GM19467 (cell line): ENCODE measurements at regions not wholly inside any gene's neighbourhood (a gene's known extent, or its start where the extent isn't known, plus 50 kb on each side); places are given as distances from the start of the nearest gene placed in this dataset.

ENCODE experiments used
- ATAC-seq: cut with Tn5 transposase; IDR thresholded peaks from one replicate; pipeline ENCODE4 v1.9.1; 2021; ENCODE audit warnings: mild to moderate bottlenecking, moderate library complexity; ENCODE audit not compliant: unreplicated experiment

DNA sequence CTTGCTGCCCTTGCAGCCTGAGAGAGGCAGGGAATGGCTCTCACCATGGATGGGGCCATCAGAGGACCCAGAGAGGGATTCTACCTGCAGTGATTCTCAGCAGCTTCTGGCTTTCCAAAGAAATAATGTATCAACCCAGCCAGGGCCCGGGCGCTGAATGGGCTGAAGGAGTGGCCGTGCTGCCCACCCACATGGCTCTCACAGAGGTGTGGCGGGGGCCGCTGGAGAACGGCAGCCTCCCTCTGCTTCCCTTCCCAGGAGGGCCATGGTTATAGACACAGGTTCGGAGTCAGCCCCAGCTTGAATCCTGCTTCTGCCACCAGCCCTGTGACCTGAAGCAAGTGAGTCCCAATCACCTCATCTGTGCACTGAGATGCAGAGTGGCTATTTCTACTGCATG lies 82.7 kb downstream of the THAP12 start:
- no peak for ATAC-seq

DNA sequence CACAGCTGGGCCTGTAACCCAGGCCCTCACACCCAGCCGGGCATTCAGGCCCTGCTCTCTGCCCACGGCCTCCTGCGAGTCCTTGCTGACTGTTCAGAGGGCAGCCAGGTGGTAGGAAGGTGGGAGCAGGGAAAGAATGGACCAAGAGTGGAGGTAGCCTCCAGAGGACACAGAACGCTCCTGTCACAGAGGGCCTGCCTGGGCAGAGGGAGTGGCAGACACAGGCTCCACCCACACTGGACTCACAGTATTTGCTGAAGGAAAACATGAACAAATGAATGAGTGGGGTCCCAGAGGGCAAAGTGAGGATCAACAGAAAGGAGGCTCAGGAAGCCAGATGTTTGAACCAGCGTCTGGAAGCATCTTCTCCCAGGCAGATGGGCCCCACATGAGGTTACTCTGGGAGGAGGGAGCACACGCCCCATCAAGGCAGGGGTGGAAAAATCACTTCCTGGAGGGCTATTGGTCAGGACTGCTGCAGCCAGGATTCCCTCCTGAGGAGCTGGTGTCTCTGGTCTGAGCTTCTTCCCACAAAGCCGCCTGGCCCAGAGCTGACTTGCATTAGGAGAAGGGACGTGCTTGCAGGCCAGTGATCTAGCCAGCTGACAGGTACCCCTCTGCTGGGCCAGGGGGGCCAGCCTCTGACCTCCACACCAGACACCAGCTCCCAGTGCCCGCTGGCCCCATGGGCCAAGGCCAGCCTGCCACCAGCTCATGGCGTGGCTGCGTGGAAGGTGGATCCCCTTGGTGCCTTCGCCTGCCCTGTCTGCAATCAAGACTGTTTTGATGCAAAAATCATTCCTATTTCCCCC lies 84.0 kb downstream of the THAP12 start:
- no peak for ATAC-seq

DNA sequence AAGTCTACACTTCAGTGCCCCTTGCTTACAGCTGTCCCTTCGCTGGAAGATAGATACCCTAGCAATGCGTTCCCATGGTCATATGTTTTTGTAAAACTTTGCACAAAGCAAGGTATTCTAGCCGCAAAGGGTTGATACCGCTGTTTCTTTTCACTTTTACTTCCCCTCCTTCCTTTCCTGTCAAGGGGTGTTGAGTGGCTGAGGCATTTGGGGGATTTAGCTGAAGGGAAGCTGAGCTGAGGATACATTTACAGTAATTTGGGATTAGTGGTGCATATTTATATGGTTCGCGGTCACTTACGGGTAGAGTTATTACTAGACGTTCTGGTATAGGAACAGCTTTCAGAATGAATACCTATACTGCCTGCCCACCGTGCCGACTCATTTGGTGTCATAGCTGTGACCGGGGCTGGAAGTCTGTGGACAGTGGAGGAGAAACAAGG lies 86.9 kb upstream of the WNT11 start:
- peak; percentile 55 for ATAC-seq

DNA sequence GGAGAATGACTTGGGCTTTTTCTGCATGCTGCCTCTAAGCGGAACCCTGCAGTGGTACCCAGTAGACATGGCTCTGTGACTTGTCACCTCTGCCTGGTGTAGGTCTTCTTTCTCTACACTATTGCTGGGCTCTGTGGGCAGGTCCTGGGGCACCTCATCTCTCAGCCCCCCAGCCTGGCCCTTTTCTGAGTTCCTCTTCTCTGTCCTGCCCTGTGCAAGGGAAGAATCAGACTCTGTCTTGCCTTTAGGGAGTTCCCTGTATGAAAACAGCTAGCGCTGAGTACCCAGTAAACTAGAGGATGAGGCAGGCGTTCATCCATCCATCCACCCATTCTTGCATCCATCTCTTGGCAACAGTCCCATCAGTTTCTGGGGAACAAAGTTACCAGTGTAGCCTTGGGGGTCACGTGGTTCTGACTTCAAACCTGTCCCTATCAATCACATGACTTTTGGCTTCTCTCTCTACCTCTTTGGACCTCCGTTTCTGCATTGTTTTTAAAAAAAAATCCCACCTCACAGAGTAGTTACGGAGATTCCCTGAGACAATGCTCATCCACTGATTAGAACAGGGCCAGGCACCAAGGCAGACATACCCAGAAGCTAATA lies 86.4 kb upstream of the WNT11 start:
- no peak for ATAC-seq

DNA sequence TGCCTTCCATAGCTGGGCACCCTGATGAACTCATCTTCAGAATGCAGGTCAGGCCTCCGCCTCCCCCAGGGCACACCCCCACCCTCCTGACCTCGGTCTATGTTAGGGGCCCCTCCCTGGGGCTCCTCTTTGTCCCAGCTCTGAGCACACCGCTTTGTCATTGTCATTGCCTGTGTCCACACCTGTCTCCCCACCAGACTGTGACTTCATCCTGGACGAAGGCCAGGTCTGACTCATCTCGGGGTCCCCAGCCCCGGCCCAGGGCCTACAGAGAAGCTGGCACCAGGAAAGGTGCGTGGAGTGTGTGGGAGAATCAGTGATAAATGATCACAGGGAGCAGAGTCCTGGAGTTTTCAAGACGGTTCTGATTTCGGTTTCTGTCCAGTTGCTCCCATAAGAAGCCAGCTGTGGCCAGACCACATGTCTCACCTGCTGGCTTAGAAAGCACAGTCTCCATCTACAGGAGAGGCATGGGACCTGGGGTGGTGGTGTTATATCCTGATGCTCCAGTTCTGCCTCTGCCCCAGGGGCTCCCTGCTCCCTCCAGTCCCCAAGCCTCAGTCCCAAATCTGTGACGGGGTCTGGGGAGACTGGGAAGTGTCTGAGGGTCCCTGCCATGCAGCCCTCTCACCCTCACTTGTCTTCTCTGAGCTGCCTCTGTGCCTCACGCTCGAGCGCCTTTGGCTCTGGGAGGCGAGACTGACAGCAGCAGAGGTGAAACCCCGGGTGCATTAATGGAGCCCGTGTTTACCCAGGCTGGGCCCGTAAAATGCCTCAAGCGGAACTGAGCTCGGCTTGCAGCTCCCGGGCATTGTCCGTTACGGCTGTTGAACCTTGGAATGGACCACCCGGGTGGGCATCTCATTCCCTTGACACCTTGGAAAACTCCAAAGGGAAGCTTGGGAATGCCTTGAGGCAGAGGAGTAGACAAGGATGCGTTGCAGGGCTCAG lies 85.5 kb upstream of the WNT11 start:
- no peak for ATAC-seq

DNA sequence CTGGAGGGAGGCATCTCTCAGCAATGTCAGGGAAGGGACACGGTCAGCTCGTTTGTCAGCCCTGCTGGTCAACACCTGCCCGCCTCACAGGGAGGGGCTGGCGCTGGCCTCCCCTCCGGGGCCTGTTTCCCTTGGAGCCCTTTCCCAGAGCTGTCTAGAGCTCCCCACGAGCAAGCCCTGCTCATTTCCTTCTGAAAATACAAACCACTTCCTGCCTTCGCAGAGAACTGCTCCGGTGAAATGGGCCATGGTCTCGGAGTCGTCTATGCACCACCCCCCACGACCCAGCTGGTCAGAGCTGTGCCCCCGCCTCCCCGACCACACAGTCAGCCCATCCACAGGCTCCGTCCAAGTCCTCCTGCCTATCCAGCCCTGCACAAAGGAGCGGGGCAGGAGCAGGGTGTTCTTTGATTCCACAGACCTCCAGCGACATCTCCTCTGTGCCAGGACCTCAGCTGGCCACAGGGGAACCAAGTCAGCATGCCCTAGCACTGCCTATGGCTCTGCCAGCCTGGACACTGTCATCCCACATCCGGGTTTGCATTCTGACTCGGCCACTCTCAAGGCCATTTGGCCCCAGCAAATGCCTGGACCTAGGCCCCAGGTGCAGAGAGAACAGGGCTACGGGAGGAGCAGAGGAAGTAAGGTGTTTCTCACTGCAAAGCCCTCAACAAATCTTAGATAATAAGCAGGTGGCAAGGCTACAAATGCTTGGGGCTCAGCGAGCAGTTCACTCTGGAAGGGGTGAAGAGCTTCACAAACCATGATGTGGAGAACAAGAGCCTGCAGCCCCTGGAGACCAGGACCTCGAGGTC lies 82.1 kb upstream of the WNT11 start:
- ATAC-seq, result no peak

DNA sequence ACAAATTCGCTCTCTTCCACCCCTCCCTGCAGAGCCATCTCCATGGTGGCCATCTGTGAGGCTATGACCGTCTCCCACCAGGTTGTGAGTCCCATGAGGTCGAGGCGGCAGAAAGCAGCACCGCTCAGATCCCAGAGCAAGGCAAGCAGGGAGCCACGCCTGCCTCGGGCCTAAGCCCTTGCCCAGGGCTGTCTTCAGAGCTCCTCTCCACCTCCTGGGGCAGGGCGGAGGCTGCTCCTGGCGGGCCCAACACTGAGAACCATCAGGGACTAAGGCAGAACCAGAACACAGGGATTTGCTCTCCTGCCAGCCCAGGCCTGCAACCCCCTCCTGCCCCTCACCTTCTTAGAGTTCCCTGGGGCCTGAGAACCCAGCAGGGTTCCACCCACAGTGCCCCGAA lies 80.9 kb upstream of the WNT11 start:
- no peak for ATAC-seq

DNA sequence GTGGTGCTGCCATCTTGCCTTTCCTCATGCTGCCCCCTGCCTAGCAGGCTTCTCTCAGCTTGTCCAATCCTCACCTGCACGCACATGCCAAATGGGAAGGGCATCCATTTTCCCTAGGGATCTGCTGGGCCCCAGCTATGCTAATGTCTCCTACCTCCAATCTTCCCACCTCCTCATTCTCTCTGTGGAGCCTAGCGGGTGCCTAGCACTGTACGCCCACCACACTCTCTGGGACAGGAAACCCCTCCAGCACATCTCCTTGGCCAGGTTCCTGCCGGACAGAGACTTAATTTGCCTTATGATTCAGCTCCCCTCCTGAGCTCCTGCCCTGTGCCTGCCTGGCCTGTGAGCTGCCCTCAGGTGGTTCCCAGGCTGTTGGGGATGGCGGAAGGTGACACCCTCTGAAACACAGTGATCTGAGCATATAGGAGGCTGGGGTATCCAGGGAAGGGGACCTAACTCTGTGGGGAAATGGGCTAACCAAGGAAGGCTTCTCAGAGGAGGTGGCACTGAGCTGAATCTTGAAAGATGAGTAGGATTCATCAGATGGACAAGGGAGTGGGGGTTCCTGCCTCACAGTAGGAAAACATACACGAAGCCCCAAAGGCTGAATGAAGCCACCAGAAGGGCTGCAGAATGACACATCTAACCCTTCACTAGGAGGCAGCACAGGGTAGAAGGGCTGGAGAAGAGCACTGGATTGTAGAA lies 79.2 kb upstream of the WNT11 start:
- ATAC-seq, result no peak

DNA sequence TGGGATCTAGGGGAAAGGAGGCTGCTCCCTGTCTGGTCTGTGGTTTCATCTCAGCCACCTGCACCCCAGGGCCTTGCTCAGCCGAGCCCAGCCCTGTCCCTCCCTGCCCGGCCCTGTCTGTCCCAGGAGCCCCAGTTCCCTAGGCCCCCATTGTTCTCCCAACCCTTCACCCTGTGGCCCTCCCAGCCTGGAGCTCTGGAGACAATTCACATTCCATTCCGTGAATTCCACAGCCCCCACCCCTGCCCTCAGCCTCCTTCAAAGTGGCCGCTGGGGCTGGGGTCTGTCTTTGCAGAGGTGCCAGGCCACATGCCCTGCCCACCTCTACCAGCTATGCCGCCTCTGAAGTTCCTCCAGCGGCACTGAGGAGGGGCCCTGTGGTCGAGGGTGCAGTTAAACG lies 77.9 kb upstream of the WNT11 start:
- ATAC-seq, result no peak

DNA sequence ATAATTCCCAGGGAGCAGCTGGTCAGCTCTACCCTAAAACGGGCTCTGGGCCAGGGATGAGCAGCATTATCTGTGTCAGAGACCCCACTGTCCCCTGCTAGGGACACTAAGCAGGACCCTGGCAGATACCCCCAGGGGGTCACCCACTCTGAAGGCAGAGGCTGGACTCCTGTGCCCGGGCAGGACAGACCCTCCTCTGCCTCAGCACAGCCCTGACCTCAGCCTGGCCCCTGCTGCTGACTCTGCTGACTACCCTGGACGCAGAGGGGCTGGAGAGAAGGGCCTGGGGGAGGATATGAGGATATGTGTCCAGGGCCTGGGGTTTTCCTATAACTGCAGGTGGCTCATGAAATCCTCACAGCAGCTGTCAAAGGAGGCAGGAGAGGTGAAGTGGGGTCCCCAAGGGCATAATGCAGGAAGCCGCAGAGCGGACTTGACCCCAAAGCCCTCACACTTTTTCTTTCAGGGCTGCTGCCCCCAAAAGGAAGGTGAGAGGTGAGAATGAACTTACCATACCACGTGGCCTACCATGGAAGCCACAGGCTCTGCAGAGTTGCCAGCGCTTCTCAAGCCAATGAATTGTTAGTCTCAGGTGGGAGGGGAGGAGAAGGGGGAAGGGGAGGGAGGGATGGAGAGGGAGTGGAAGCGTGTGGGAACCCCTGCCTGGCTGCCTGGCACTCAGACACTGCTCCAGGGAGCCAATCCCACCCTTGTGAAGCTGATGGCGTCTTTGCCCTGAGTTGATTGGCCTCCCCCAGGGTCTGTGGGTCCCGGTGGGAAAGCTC lies 76.7 kb upstream of the WNT11 start:
- no peak for ATAC-seq

DNA sequence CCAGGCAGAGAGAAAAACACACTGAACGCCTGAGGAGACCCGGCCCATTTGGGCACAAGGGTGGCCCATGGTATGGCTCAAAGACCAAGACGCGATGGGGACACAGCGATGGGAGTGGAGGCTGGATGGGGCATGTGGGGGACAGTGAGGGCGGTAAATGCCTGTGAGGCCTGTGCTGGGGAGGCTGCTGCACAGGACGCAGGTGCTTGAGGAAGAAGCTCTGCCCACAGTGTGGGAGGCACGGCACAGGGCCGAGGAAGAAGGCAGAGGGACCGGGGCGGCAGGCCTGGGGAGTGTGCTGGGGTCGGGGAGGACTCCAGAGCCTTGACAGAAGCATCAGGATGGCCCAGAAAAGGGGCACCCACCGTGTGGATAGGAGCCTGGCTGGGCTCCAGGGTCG lies 75.9 kb upstream of the WNT11 start:
- ATAC-seq, result no peak

DNA sequence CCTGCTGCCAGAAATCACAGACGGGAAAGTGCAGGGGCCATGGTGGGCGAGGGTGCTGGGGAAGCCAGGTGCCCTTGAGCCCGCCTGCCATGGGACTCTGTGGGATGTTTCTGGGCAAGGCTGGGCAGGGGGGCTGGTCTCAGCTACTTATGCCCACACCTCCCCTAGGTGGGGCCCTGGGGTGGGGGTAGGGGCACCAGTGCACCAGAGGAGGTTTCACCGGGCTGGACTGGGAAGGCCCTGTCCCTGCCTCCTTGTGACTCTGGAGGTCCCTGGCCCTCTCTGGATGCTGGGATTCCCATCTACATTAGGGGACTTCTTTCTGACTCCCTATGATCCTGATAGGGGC lies 75.2 kb upstream of the WNT11 start:
- no peak for ATAC-seq

DNA sequence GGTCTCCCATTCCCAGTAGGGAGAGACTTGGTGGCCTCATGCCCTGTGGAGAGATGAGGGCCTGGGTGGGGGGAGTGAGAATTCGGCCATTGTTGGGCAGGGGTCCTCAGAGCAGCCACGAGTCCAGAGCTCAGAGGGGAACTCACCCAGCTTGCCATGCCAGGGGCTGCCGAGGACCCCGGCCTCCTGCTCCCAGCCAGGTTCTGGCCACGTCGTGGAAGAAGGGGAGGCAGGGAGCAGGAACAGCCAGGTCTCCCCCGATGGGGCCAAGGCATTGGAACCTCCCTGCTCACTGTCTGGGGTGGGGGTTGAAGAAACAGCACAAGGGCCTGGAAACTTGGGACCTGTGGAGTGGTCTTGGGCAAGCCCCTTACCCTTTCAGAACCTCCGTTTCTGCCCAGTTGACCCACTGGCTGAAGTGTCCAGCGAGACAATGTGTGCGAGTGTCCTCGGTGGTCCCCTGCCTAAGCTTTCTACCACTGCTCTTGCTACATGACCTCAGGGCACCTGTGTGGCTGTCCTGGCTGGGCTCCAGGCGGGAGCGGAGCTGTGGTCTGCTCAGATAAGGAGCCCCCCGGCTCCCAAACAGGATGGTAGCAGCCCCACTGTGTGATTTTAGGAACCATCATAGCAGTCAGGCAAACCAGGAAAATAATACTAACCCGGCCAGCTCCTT lies 74.7 kb upstream of the WNT11 start:
- ATAC-seq, result no peak

DNA sequence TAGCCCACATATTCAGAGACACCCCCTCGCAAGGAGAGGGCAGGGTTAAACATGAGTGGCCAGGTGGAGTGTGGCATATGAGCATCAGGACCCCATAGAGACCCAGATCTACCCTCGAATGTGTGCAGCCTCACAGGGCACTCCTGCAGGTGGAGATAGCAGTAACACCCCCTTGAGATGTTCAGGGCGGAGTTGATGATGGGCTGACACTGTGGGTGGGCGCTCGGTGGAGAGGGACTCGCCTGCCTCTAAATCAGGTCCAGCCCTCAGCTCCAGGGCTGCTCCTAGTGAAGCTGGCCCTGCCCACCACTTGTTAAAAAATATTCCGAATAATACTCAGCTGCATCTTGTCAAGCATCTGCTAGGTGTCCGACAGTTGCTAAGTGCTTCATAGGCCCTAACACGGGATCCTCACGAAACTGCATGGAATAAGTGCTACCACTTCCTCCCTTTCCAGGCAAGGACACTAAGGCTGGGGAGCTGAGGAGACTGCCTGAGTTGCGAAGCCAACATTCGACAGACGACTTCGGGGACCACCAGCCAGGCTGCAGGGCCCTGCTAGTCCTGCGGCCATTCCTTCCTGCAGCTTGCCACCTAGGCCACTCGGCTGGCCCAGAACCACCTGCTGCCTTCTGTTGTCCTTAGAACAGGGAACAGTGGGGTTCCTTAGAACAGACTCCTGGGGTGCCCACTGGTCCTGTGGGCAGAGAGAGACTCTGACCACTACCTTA lies 74.0 kb upstream of the WNT11 start:
- no peak for ATAC-seq

DNA sequence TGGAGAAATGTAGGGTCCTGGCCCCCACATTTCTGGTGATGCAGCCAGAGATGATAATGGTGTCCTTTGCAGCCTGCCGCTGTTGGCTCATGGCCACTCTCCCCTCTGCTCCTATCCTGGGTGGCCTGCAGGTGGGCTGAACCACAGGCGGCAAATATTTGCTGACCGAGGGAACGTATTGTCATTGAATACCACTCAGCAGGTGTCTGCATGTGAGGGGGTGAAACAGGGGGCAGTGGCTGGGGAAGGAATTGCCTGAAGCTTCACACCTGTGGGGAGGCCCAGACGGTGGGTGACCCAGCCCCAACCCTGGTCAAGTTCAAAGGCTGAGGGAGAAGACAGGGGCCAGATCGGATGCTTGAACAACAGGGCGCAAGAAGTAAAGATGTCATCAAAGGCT lies 73.3 kb upstream of the WNT11 start:
- no peak for ATAC-seq

DNA sequence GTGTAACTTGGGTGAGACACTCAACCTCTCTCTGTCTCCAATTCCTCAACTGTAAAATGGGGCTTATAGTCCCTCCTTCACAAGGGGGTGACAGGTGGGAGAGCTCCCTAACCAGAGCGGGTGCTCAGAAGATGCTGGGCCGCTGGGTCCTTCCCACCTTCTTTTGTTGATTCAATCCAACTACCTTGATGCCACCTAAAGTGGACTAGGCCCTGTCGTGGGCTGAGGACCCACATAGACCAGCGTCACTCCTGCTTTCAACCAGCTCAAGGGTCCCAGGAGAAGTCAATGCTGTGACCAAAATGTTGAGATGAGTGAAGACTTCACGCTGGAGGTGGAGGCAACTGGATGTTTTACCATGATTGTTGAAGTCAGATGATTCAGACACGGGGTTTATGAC lies 72.7 kb upstream of the WNT11 start:
- ATAC-seq, result no peak

DNA sequence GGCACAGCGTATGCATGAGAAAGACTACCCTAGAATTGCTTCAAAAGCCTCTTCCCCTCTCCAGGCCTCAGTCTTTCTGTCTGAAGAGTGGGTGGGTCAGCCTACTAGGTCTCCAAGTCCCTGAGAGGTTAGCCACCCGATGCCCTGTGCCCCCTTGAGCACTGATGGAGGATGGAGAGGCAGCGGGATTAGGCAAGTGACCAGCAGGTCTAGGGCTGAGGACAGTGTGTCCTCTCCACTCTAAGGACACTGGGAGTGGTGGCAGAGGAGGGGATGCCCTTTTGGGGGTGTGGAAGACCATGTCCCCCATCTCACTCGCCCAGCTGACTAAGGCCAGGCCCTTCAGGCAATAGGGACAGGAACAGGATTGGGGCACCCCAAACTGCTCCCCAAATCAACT lies 72.2 kb upstream of the WNT11 start:
- ATAC-seq, result no peak
